HL-60 (cell line): ENCODE measurements at regions not wholly inside any gene's neighbourhood (a gene's known extent, or its start where the extent isn't known, plus 50 kb on each side); places are given as distances from the start of the nearest gene placed in this dataset.
"Not testable (repeated sequence)": the region's sequence is repeated elsewhere in the genome, so short reads cannot be mapped to it uniquely, and the experiment has no call there.

Experiments used
- DNase-seq, 2 experiments: peaks; one replicate each; pipeline ENCODE4 v3.0.0-alpha.2; 2010 to 2020; ENCODE audit warnings: low read depth in 1 of 2, low spot score in 1 of 2
- H3K27ac ChIP-seq: fragments of 250-450 bp; sonication (Bioruptor Pico); replicated peaks from 2 replicates; pipeline ENCODE4 v1.5.1; 2020; ENCODE audit warnings: mild to moderate bottlenecking, moderate library complexity
- H3K27me3 ChIP-seq: fragments of 250-450 bp; sonication (Bioruptor Pico); 2 replicates; pipeline ENCODE4 v1.5.1; 2021; ENCODE audit warnings: mild to moderate bottlenecking, moderate library complexity; ENCODE audit not compliant: insufficient read depth, poor library complexity, severe bottlenecking
- H3K4me3 ChIP-seq: replicated peaks from 2 replicates; pipeline ENCODE4 v1.5.1; 2011; ENCODE audit warnings: mild to moderate bottlenecking, control low read depth, low read length; ENCODE audit not compliant: insufficient read depth
- CTCF ChIP-seq: IDR thresholded peaks from one replicate; pipeline ENCODE4 v1.5.1; 2011; ENCODE audit warnings: low read length, control low read depth, inconsistent platforms; ENCODE audit not compliant: insufficient read depth
- GABPA ChIP-seq: IDR thresholded peaks from 2 replicates; pipeline ENCODE4 v1.6.1; 2012; ENCODE audit warnings: low read depth
- POLR2AphosphoS5 ChIP-seq: IDR thresholded peaks from 2 replicates; pipeline ENCODE4 v1.6.1; 2012; ENCODE audit warnings: low read depth
- REST ChIP-seq: IDR thresholded peaks from 2 replicates; pipeline ENCODE4 v1.6.1; 2012; ENCODE audit warnings: low read depth; ENCODE audit not compliant: insufficient replicate concordance
- SPI1 ChIP-seq: IDR thresholded peaks from 2 replicates; pipeline ENCODE4 v1.6.1; 2012; ENCODE audit warnings: low read depth, mild to moderate bottlenecking, borderline replicate concordance

- H3K27me3 ChIP-seq: no peaks in the 10 kb centered on the region
- no peak overlapping the region for H3K4me3 ChIP-seq
- DNase-seq: no peak
- H3K27ac ChIP-seq: no peak overlapping the region
- TF ChIP-seq SPI1 (no peak), POLR2AphosphoS5 (no peak), GABPA (no peak), REST (no peak), CTCF (no peak)
These were observed 961.7 kb upstream of the COX7C start for GRCh38 chr5:85656050-85656449.

GRCh38 chr5:85657328-85657727 lies 960.4 kb upstream of the COX7C start:
- H3K27ac ChIP-seq, DNase-seq, H3K27me3 ChIP-seq, H3K4me3 ChIP-seq: not testable (repeated sequence)

- H3K27ac ChIP-seq, H3K4me3 ChIP-seq, DNase-seq, H3K27me3 ChIP-seq: not testable (repeated sequence)
These were observed 954.6 kb upstream of the COX7C start for GRCh38 chr5:85662969-85663707.

- no peak overlapping the region for H3K4me3 ChIP-seq
- no peaks in the 10 kb centered on the region for H3K27me3 ChIP-seq
- no peak for DNase-seq
- no peak overlapping the region for H3K27ac ChIP-seq
- TF ChIP-seq SPI1 (no peak), POLR2AphosphoS5 (no peak), REST (no peak), GABPA (no peak), CTCF (no peak)
These were observed 954.1 kb upstream of the COX7C start for GRCh38 chr5:85663708-85664031.

GRCh38 chr5:85670417-85670816 lies 947.3 kb upstream of the COX7C start:
- DNase-seq: no peak
- no peak overlapping the region for H3K27ac ChIP-seq
- no peak for TF ChIP-seq REST
- TF ChIP-seq CTCF: no peak
- TF ChIP-seq POLR2AphosphoS5: no peak
- TF ChIP-seq SPI1: no peak
- TF ChIP-seq GABPA: no peak
- no peaks in the 10 kb centered on the region for H3K27me3 ChIP-seq
- H3K4me3 ChIP-seq: no peak overlapping the region
